HEK293T (cell line): ENCODE measurements at regions not wholly inside any gene's neighbourhood (a gene's known extent, or its start where the extent isn't known, plus 50 kb on each side); places are given as distances from the start of the nearest gene placed in this dataset.

Experiments
- ARNT ChIP-seq: fragments of 450-650 bp; IDR thresholded peaks from 2 replicates; pipeline ENCODE4 v1.6.1; 2017; ENCODE audit warnings: mild to moderate bottlenecking
- BHLHE40 ChIP-seq: fragments of 450-650 bp; IDR thresholded peaks from 2 replicates; pipeline ENCODE4 v1.6.1; 2016; ENCODE audit warnings: mild to moderate bottlenecking, moderate library complexity, borderline replicate concordance
- FOXA1 ChIP-seq: fragments of 450-650 bp; IDR thresholded peaks from 2 replicates; pipeline ENCODE4 v1.6.1; 2016; ENCODE audit warnings: mild to moderate bottlenecking
- FOXK2 ChIP-seq: fragments of 450-650 bp; IDR thresholded peaks from 2 replicates; pipeline ENCODE4 v1.6.1; 2016; ENCODE audit warnings: mild to moderate bottlenecking
- HDGF ChIP-seq: fragments of 450-650 bp; IDR thresholded peaks from 2 replicates; pipeline ENCODE4 v1.6.1; 2017; ENCODE audit warnings: antibody characterized with exemption, borderline replicate concordance
- L3MBTL2 ChIP-seq: fragments of 450-650 bp; conservative IDR thresholded peaks from 2 replicates; pipeline ENCODE4 v1.6.1; 2016; ENCODE audit warnings: mild to moderate bottlenecking
- SP1 ChIP-seq: fragments of 450-650 bp; IDR thresholded peaks from 2 replicates; pipeline ENCODE4 v1.6.1; 2017
- TARDBP ChIP-seq: fragments of 450-650 bp; IDR thresholded peaks from 2 replicates; pipeline ENCODE4 v1.6.1; 2016

GRCh38 chr4:38287101-38287851, 327.1 kb downstream of the PTTG2 start:
- TF ChIP-seq TARDBP (no peak), HDGF (no peak), ARNT (no peak), L3MBTL2 (no peak), SP1 (no peak), FOXK2 (no peak), BHLHE40 (no peak), FOXA1 (no peak)
